GM12878 (cell line): ENCODE measurements at regions not wholly inside any gene's neighbourhood (a gene's known extent, or its start where the extent isn't known, plus 50 kb on each side); places are given as distances from the start of the nearest gene placed in this dataset.

Experiments
- ATAC-seq: fragments of 200-7000 bp; cut with Tn5 transposase; 3 replicates; pipeline ENCODE4 v1.9.1; 2020; ENCODE audit warnings: mild to moderate bottlenecking, moderate library complexity
- BruUV-seq: library from RNA; stranded (reverse); fragments of 400-500 nt; replicated peaks from 2 replicates; lab custom pipeline; 2021; lab: Mats Ljungman, UMichigan
- CTCF ChIA-PET: fragments of 300-600 bp; sonication (Branson Sonifier 250); formaldehyde crosslinking; extraction: SDS; loops from one replicate; lab custom pipeline; 2021; ENCODE audit warnings: inconsistent platforms; lab: Yijun Ruan, JAX
- POLR2A ChIA-PET: fragments of 350-600 bp; formaldehyde crosslinking; extraction: SDS; loops from one replicate; lab custom pipeline; 2021; ENCODE audit warnings: inconsistent platforms; lab: Charles Lee
- RAD21 ChIA-PET: fragments of 300-600 bp; sonication (Branson Sonifier 250); formaldehyde crosslinking; loops from one replicate; lab custom pipeline; 2023; ENCODE audit warnings: antibody characterized with exemption; ENCODE audit not compliant: unreplicated experiment; lab: Charles Lee
- SMC1A ChIA-PET: fragments of 300-600 bp; sonication (Branson Sonifier 250); formaldehyde crosslinking; loops from one replicate; lab custom pipeline; 2023; ENCODE audit not compliant: unreplicated experiment, uncharacterized antibody; lab: Charles Lee
- DNase-seq: peaks from one replicate; pipeline ENCODE4 v3.0.0-alpha.2; 2011; ENCODE audit warnings: low read depth, low spot score
- FAIRE-seq: peaks from 3 replicates; lab custom pipeline; 2011; peaks lifted over from hg19 to GRCh38; lab: Jason Lieb, UNC
- H2AFZ ChIP-seq: 2 replicates; pipeline ENCODE4 v1.6.0; 2011; ENCODE audit warnings: low read depth, low read length, control low read depth; ENCODE audit not compliant: control insufficient read depth
- H3K27ac ChIP-seq: 2 replicates; pipeline ENCODE4 v1.5.1; 2011; ENCODE audit warnings: control low read depth; ENCODE audit not compliant: control insufficient read depth, insufficient read depth
- H3K27me3 ChIP-seq, 2 experiments: replicated peaks in 1 of 2; 2 replicates each; pipeline versions ENCODE4 v1.6.0 to v1.6.1; 2011; ENCODE audit warnings: low read length in 1 of 2; ENCODE audit not compliant: control insufficient read depth in 2 of 2, insufficient read depth in 2 of 2
- H3K36me3 ChIP-seq, 2 experiments: 2 replicates each; pipeline ENCODE4 v1.5.1; 2011; ENCODE audit warnings: low read length in 1 of 2; ENCODE audit not compliant: control insufficient read depth in 2 of 2, insufficient read depth in 2 of 2
- H3K4me1 ChIP-seq: 2 replicates; pipeline ENCODE4 v1.6.1; 2011; ENCODE audit warnings: mild to moderate bottlenecking, low read length, moderate library complexity, mixed read lengths; ENCODE audit not compliant: control insufficient read depth, insufficient read depth
- H3K4me2 ChIP-seq: 2 replicates; pipeline ENCODE4 v1.6.0; 2011; ENCODE audit warnings: control low read depth; ENCODE audit not compliant: control insufficient read depth, insufficient read depth
- H3K4me3 ChIP-seq: fragments of 200-600 bp; sonication (generic); 2 replicates; pipeline ENCODE4 v1.5.1; 2016
- H3K79me2 ChIP-seq: 2 replicates; pipeline ENCODE4 v1.6.0; 2011; ENCODE audit warnings: low read length; ENCODE audit not compliant: control insufficient read depth, insufficient read depth
- H3K9ac ChIP-seq: 2 replicates; pipeline ENCODE4 v1.8.0; 2011; ENCODE audit warnings: low read length, control low read depth, mixed read lengths; ENCODE audit not compliant: control insufficient read depth, insufficient read depth
- H3K9me3 ChIP-seq: replicated peaks from 3 replicates; pipeline ENCODE4 v1.5.1; 2011; ENCODE audit warnings: mild to moderate bottlenecking, low read length; ENCODE audit not compliant: control insufficient read depth, insufficient read depth
- H4K20me1 ChIP-seq: 2 replicates; pipeline ENCODE4 v1.6.0; 2011; ENCODE audit not compliant: control insufficient read depth, insufficient read depth
- BHLHE40 ChIP-seq, 2 experiments: fragments of 450-650 bp in 1 of 2; IDR thresholded peaks; 2 replicates each; pipeline ENCODE4 v1.6.1; 2011 to 2017; ENCODE audit warnings: low read depth in 2 of 2, borderline replicate concordance in 1 of 2, improper control_type of control experiment in 1 of 2, low read length in 1 of 2, mild to moderate bottlenecking in 1 of 2
- CEBPB ChIP-seq, 2 experiments: fragments of 150-350 bp in 1 of 2; IDR thresholded peaks; 2 replicates each; pipeline ENCODE4 v1.6.1; 2012 to 2014; ENCODE audit warnings: low read depth in 2 of 2, low read length in 2 of 2, borderline replicate concordance in 1 of 2, inconsistent platforms in 1 of 2
- ESRRA ChIP-seq: IDR thresholded peaks from 2 replicates; pipeline ENCODE4 v1.6.1; 2012; ENCODE audit warnings: mild to moderate bottlenecking, low read length, improper control_type of control experiment
- HCFC1 ChIP-seq: fragments of 150-350 bp; IDR thresholded peaks from 2 replicates; pipeline ENCODE4 v1.6.1; 2014; ENCODE audit warnings: low read length
- HDAC2 ChIP-seq: fragments of 200-600 bp; sonication (generic); IDR thresholded peaks from 2 replicates; pipeline ENCODE4 v1.6.1; 2017
- LARP7 ChIP-seq: fragments of 450-650 bp; IDR thresholded peaks from 2 replicates; pipeline ENCODE4 v1.6.1; 2017; ENCODE audit warnings: mild to moderate bottlenecking
- MEF2B ChIP-seq: fragments of 450-650 bp; IDR thresholded peaks from 2 replicates; pipeline ENCODE4 v1.6.1; 2018; ENCODE audit warnings: mild to moderate bottlenecking, moderate library complexity; ENCODE audit not compliant: partially characterized antibody, poor library complexity, severe bottlenecking
- MXI1 ChIP-seq: fragments of 150-350 bp; IDR thresholded peaks from 2 replicates; pipeline ENCODE4 v1.6.1; 2011; ENCODE audit warnings: low read depth, mild to moderate bottlenecking, inconsistent platforms, low read length, improper control_type of control experiment
- NFXL1 ChIP-seq: fragments of 450-650 bp; IDR thresholded peaks from 2 replicates; pipeline ENCODE4 v1.6.1; 2017; ENCODE audit warnings: antibody characterized with exemption, mild to moderate bottlenecking, borderline replicate concordance
- PAX5 ChIP-seq: IDR thresholded peaks from 2 replicates; pipeline ENCODE4 v1.6.1; 2011; ENCODE audit warnings: low read depth, low read length, borderline replicate concordance
- SIN3A ChIP-seq: IDR thresholded peaks from 2 replicates; pipeline ENCODE4 v1.6.1; 2012; ENCODE audit warnings: low read depth, low read length, improper control_type of control experiment
- SMAD1 ChIP-seq: fragments of 450-650 bp; IDR thresholded peaks from 2 replicates; pipeline ENCODE4 v1.6.1; 2018; ENCODE audit warnings: mild to moderate bottlenecking, low read depth; ENCODE audit not compliant: partially characterized antibody
- SREBF2 ChIP-seq: IDR thresholded peaks from 2 replicates; pipeline ENCODE4 v1.6.1; 2012; ENCODE audit warnings: mild to moderate bottlenecking, low read length
- TAF1 ChIP-seq: IDR thresholded peaks from 2 replicates; pipeline ENCODE4 v1.6.1; 2011; ENCODE audit warnings: mild to moderate bottlenecking, low read depth, low read length, borderline replicate concordance
- TBL1XR1 ChIP-seq: IDR thresholded peaks from 2 replicates; pipeline ENCODE4 v1.6.1; 2012; ENCODE audit warnings: low read depth, low read length, improper control_type of control experiment
- ZZZ3 ChIP-seq: IDR thresholded peaks from 2 replicates; pipeline ENCODE4 v1.6.1; 2011; ENCODE audit warnings: low read depth; ENCODE audit not compliant: control insufficient read depth, insufficient read length
- WGBS: methylation state at CpG from one replicate; pipeline ENCODE4 v1.1.6; 2016; ENCODE audit warnings: low lambda C conversion rate; ENCODE audit not compliant: insufficient replicate concordance, insufficient coverage; ENCODE audit errors: missing lambda C conversion rate; 5-methylcytosine and 5-hydroxymethylcytosine counted together
- in situ Hi-C: fragments of 300-500 bp; cut with MboI; formaldehyde crosslinking; loops from 9 replicates; pipeline ENCODE4 v1.14.3; 2018; ENCODE audit warnings: mixed read lengths
- intact Hi-C: fragments of 100-400 bp; cut with micrococcal nuclease; formaldehyde crosslinking; loops from one replicate; pipeline ENCODE4 v1.14.2; 2022; ENCODE audit not compliant: unreplicated experiment
- TF ChIP-seq, protein P1 (sequence below): fragments of 450-650 bp; IDR thresholded peaks from 2 replicates; pipeline ENCODE4 v1.6.1; 2018; ENCODE audit warnings: borderline replicate concordance, mild to moderate bottlenecking; ENCODE audit not compliant: partially characterized antibody
- TF ChIP-seq, protein P2 (sequence below): fragments of 450-650 bp; IDR thresholded peaks from 2 replicates; pipeline ENCODE4 v1.6.1; 2017; ENCODE audit warnings: mild to moderate bottlenecking, moderate library complexity

DNA sequence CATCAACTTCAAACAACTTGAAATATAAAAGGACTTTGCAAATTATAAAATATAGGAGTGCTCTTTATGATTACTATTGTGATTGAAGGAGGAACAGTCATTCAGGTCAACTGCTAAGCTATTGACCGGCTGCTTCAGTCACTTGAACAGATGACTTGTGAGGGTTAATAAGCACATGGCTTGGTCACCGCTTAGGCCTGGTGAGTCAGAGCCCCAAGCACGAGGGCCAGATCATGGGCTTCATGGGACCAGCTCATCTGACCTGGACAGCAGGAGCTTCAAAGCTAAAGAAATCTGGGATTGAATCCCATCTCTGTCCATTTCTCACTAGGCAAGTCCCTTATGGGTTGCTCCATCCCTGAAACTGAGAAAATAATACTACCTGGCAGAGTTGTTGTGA is 60.4 kb upstream of the ADO start (continued):
- no peak for TF ChIP-seq ZZZ3
- TF ChIP-seq LARP7 = no peak
- TF ChIP-seq PAX5 = no peak
- TF ChIP-seq TAF1 = no peak

DNA sequence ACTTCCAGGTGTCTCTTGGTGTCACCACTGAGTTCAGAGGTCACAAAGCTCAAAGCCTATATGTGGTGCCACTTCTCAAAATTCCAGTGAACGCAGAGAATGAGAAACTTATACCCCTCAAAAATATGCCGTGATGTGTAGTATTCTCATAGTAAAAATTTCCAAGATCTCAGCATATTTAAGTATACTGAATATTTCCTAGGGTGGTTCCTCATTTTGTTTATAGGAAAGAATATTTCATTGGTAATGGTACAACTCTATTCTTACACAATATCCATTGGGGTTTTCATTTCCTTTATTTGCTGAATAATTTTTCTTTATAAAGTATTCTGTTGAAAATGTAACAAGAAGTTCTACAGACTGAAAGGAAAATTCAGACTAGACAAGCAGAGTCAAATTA is 58.9 kb upstream of the ADO start:
- 95% methylated on average over 2 of the region's 2 CpGs for WGBS
- intact Hi-C loops = no loop called here

More for the DNA sequence above, 58.9 kb upstream of the ADO start:
- FAIRE-seq = no peak
- ChIA-PET SMC1A (interaction anchor here (0.9 to 2.9 kb wide), 3 partner anchors 9 to 16 kb away, joined by 4 to 23 read pairs (median 5); no protein-coding TSS in a partner anchor), RAD21 (interaction anchor here (0.8 to 2.8 kb wide), 2 partner anchors 12 to 38 kb away, joined by 3 to 11 read pairs; no protein-coding TSS in a partner anchor), CTCF (interaction anchor here (1.8 to 2.8 kb wide), 2 partner anchors 12 to 34 kb away, joined by 8 read pairs; no protein-coding TSS in a partner anchor), POLR2A (interaction anchor here (0.5 to 2.0 kb wide), 2 partner anchors 11 to 806 kb away, joined by 3 to 10 read pairs; no protein-coding TSS in a partner anchor)
- BruUV-seq = no TSS peak
- Histone ChIP-seq H3K4me3 (no peak overlapping the region), H2AFZ (no peak overlapping the region), H3K79me2 (no peaks in the 10 kb centered on the region), H3K36me3 (no peaks in the 10 kb centered on the region), H3K4me1 (peaks cover 25% of the 10 kb centered on the region), H4K20me1 (no peaks in the 10 kb centered on the region), H3K9ac (no peak overlapping the region), H3K27ac (no peak overlapping the region), H3K9me3 (no peaks in the 10 kb centered on the region; the same call in 2 of the 3 replicates), H3K4me2 (no peak overlapping the region), H3K27me3 (no peaks in the 10 kb centered on the region)
- DNase-seq = no peak
- in situ Hi-C loops = no loop called here
- no peak for ATAC-seq
- TF ChIP-seq TBL1XR1 (no peak), SMAD1 (no peak), MXI1 (no peak), NFXL1 (no peak), HDAC2 (no peak), ESRRA (no peak), BHLHE40 (IDR thresholded peaks at IDR 0.05; ENCODE audit: borderline replicate concordance in 1 of 2, low read depth in 2 of 2, low read length in 1 of 2) (no peak), SIN3A (no peak), MEF2B (no peak), SREBF2 (no peak), CEBPB (IDR thresholded peaks at IDR 0.05; ENCODE audit: borderline replicate concordance in 1 of 2, low read depth in 2 of 2, low read length in 2 of 2) (no peak), HCFC1 (no peak)
- TF ChIP-seq, protein P1, sequence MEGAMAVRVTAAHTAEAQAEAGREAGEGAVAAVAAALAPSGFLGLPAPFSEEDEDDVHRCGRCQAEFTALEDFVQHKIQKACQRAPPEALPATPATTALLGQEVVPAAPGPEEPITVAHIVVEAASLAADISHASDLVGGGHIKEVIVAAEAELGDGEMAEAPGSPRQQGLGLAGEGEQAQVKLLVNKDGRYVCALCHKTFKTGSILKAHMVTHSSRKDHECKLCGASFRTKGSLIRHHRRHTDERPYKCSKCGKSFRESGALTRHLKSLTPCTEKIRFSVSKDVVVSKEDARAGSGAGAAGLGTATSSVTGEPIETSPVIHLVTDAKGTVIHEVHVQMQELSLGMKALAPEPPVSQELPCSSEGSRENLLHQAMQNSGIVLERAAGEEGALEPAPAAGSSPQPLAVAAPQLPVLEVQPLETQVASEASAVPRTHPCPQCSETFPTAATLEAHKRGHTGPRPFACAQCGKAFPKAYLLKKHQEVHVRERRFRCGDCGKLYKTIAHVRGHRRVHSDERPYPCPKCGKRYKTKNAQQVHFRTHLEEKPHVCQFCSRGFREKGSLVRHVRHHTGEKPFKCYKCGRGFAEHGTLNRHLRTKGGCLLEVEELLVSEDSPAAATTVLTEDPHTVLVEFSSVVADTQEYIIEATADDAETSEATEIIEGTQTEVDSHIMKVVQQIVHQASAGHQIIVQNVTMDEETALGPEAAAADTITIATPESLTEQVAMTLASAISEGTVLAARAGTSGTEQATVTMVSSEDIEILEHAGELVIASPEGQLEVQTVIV = no peak
- TF ChIP-seq, protein P2, sequence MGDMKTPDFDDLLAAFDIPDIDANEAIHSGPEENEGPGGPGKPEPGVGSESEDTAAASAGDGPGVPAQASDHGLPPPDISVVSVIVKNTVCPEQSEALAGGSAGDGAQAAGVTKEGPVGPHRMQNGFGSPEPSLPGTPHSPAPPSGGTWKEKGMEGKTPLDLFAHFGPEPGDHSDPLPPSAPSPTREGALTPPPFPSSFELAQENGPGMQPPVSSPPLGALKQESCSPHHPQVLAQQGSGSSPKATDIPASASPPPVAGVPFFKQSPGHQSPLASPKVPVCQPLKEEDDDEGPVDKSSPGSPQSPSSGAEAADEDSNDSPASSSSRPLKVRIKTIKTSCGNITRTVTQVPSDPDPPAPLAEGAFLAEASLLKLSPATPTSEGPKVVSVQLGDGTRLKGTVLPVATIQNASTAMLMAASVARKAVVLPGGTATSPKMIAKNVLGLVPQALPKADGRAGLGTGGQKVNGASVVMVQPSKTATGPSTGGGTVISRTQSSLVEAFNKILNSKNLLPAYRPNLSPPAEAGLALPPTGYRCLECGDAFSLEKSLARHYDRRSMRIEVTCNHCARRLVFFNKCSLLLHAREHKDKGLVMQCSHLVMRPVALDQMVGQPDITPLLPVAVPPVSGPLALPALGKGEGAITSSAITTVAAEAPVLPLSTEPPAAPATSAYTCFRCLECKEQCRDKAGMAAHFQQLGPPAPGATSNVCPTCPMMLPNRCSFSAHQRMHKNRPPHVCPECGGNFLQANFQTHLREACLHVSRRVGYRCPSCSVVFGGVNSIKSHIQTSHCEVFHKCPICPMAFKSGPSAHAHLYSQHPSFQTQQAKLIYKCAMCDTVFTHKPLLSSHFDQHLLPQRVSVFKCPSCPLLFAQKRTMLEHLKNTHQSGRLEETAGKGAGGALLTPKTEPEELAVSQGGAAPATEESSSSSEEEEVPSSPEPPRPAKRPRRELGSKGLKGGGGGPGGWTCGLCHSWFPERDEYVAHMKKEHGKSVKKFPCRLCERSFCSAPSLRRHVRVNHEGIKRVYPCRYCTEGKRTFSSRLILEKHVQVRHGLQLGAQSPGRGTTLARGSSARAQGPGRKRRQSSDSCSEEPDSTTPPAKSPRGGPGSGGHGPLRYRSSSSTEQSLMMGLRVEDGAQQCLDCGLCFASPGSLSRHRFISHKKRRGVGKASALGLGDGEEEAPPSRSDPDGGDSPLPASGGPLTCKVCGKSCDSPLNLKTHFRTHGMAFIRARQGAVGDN = no peak
